AG09319 (cell line): ENCODE measurements at regions not wholly inside any gene's neighbourhood (a gene's known extent, or its start where the extent isn't known, plus 50 kb on each side); places are given as distances from the start of the nearest gene placed in this dataset.

Experiments used
- DNase-seq: peaks from one replicate; pipeline ENCODE4 v3.0.0-alpha.2; 2010; ENCODE audit warnings: low read depth; ENCODE audit errors: extremely low read depth
- CTCF ChIP-seq: IDR thresholded peaks from 2 replicates; pipeline ENCODE4 v1.5.1; 2011; ENCODE audit warnings: low read depth, mild to moderate bottlenecking, inconsistent platforms, low read length, moderate library complexity

- DNase-seq: no peak
- TF ChIP-seq CTCF: no peak
These were observed 330.9 kb upstream of the SHH start for GRCh38 chr7:156143158-156143557.

GRCh38 chr7:156141941-156142340 lies 329.7 kb upstream of the SHH start:
- no peak for TF ChIP-seq CTCF
- no peak for DNase-seq

- DNase-seq: no peak
- TF ChIP-seq CTCF: no peak
These were observed 328.6 kb upstream of the SHH start for GRCh38 chr7:156140896-156141295.

- DNase-seq: no peak
- TF ChIP-seq CTCF: no peak
These were observed 328.2 kb upstream of the SHH start for GRCh38 chr7:156140447-156140846.

- no peak for DNase-seq
- no peak for TF ChIP-seq CTCF
These were observed 327.4 kb upstream of the SHH start for GRCh38 chr7:156139633-156140032.

- TF ChIP-seq CTCF: no peak
These were observed 326.8 kb upstream of the SHH start for GRCh38 chr7:156139112-156139511.

GRCh38 chr7:156131881-156132280 lies 319.6 kb upstream of the SHH start:
- no peak for DNase-seq
- TF ChIP-seq CTCF: no peak

More at GRCh38 chr7:156139112-156139511, 326.8 kb upstream of the SHH start:
- no peak for DNase-seq
